HG03045 (cell line): ENCODE measurements at regions not wholly inside any gene's neighbourhood (a gene's known extent, or its start where the extent isn't known, plus 50 kb on each side); places are given as distances from the start of the nearest gene placed in this dataset.

Source experiments
- ATAC-seq: cut with Tn5 transposase; IDR thresholded peaks from one replicate; pipeline ENCODE4 v1.9.1; 2021; ENCODE audit warnings: mild to moderate bottlenecking, moderate library complexity; ENCODE audit not compliant: unreplicated experiment

DNA sequence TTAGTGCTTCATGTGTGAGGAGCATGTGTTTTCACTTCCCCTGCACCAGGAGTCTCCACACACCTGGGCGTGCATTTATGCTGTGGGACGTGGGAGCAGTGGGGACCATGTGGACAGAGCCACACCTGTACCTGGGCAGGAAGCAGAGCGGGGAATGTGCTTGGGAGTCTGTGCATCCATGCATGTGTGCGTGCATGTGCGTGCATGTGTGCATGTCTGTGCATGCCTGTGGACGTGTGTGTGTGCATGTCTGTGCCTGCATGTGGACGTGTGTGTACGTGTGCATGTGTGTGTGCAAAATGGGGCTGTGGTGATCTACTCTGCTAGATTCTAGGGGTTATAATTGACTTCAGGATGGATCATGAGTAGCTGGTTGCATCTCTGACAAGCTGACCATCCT is 224.0 kb upstream of the GMDS start:
- ATAC-seq, result no peak

GRCh38 chr6:2468601-2468955 is 223.2 kb upstream of the GMDS start:
- ATAC-seq, result no peak

GRCh38 chr6:2467929-2468600 is 222.7 kb upstream of the GMDS start:
- ATAC-seq, result no peak

- ATAC-seq, result no peak
Measured at GRCh38 chr6:2465336-2465735, 219.9 kb upstream of the GMDS start.

DNA sequence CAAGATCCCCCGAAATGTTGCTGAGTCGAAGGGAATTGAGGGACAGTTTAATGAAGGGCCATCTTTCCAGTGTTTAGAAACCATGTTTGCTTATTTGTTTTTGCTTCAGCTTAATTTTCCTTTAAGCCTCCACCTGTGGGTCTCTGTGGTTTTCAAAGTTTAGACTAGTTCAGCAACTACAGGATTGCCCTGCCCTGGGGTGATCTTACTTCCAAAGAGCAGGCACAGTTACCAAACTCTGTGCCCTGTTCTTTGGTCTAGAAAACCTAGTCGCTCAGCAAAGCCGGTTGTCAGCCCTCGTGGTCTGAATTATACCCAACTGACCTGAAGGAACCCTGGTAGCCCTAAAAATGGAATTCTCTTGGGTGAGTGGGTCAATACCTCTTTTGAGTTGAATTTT is 219.2 kb upstream of the GMDS start:
- no peak for ATAC-seq

GRCh38 chr6:2462831-2463230 is 217.4 kb upstream of the GMDS start:
- no peak for ATAC-seq

- ATAC-seq, result no peak
Measured at GRCh38 chr6:2460216-2460745, 214.9 kb upstream of the GMDS start.

DNA sequence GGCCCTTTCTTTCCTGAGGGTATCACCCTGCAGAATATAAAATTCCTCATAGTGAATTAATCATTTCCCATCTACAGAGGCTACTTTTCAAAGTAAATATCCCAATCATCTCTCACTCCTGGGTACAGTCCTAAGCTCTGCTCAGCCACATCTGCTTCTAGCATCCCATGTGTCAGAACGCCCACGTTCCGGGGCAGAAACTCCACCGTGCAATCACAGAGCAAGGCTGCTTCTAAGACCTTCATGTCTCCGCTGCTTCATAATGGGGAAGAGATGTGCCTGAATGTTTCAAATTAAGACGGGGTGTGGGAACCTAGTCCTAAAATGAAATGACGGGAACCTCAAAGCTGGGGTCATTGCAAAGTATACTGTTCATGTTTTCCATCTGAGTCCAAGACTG is 208.8 kb upstream of the GMDS start:
- ATAC-seq, result no peak

GRCh38 chr6:2450546-2450945 is 205.1 kb upstream of the GMDS start:
- no peak for ATAC-seq

DNA sequence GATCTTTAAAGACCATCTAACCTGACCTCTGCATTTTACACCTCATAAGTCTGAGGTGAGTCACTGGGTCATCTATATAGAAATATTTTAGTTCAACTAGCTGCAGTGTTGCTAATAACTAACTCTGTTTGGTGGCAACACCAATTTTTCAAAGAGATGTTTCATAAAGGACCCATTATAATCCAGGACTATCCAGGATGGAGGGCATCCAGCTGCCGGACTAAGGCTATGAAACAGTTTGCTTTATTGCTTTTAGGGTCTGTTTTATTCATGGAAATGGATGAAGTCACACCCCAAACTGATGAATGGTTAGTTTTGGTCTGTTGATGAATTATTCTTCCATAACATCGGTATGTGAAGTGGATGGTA is 204.2 kb upstream of the GMDS start:
- ATAC-seq, result no peak

GRCh38 chr6:2448826-2449571 is 203.6 kb upstream of the GMDS start:
- ATAC-seq, result no peak

DNA sequence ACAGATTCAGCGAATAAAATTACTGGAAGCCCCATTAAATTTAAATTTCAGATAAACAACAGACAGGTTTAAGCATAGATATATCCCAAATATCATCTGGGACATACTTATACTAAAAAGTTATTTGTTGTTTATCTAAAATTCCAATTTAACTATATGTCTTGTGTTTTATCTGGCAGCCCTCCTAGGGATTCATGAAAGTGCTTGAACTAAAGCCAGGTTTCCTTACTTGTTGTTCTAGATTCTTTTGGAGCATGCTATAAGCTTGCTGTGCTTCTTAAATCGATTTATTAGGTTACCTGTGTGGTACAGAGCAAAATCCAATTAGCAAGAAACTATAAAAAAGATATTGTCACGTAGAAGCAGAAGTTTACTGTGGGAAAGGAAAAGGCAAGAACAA is 202.5 kb upstream of the GMDS start:
- no peak for ATAC-seq

GRCh38 chr6:2447318-2447920 is 202.0 kb upstream of the GMDS start:
- ATAC-seq, result no peak

GRCh38 chr6:2441601-2442475 is 196.4 kb upstream of the GMDS start:
- no peak for ATAC-seq

GRCh38 chr6:2440516-2440915 is 195.1 kb upstream of the GMDS start:
- ATAC-seq, result no peak

GRCh38 chr6:2439632-2440031 is 194.2 kb upstream of the GMDS start:
- ATAC-seq, result no peak

- no peak for ATAC-seq
Measured at GRCh38 chr6:2439082-2439481, 193.7 kb upstream of the GMDS start.

- no peak for ATAC-seq
Measured at GRCh38 chr6:2436410-2437154, 191.2 kb upstream of the GMDS start.

DNA sequence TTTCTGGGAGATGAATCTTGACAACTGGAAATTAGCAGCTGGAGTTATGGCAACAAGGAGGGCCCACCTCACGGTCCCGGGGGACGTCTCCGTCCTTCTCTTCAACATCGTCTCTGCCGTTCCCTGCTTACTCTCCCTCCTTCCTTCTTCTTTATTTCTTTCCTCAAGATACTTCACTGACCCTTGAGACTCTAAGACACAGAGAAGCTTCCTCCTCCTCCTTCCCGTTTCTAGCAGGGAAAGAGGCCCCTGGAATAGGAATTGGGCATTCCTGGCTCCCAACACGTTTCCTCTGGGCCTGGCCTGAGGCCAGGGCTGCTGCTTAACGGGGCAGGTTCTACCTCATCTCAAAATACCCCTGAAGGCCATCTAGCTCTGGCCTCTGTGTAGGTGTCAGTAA is 189.9 kb upstream of the GMDS start:
- ATAC-seq, result no peak

DNA sequence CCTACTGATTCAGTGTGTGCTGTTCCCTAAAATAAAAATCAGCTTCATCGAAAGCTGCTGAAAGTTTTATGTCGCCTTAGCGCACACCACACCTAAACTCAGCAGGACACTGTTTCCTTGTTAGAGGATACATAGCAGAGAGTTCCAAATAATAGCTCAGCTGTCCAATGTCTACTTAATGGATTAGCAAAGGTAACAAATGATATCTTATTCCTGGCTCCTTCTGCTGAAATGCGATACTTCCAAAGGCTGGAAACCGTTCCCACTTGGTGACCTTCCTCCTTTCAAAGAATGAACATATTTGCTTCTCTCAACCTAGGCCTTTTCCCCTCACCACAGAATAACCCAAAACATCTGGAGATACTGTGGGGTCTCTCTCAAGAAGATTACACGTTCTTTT is 189.5 kb upstream of the GMDS start:
- ATAC-seq, result no peak

DNA sequence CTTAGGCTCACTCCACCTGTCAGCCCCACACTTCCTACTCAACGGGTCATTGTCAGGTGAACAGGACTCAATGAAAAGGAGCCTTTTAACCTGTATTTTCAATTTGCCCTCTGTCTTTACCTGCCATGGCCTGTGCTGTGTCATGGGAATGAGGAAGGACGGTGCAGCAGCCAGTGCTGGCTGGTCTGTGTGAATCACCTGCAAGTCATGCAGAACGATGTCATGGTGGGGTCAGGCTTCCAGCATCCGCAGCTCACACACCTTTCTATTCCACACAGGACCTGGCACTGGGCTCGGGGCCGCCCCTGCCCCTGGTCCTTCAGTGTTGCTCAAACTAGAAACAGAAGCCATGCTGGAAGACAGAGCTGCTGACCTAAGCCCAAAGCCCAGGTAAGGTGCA is 188.7 kb upstream of the GMDS start:
- no peak for ATAC-seq
